ENCODE measurements at regions not wholly inside any gene's neighbourhood (a gene's known extent, or its start where the extent isn't known, plus 50 kb on each side); places are given as distances from the start of the nearest gene placed in this dataset.

DNA sequence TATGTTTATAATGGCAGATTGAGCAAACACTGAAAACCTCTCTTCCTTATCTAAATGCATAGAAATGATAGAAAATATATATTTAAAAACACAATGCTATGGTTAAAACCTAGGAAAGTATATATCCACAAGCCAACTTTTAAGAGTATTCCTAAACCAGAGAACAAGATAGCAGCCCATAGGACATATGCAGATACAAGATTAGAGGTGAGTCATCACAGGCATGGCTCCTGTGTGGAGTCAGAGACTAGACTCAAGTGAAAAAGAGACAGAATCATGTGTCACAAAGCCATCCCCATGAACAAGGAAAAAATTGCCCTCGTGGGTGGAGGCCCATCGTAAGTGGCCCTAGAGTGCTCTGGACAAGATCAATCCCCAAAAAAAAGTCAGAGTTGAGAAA is 199.4 kb upstream of the PPP2R3A start:
- DNase-seq (ENCODE audit: low spot score) (no peak), ATAC-seq (ENCODE audit: low read depth) (no peak)
- no peak overlapping the region for H3K4me3 ChIP-seq (ENCODE audit: severe bottlenecking)
- TF ChIP-seq, protein P1, sequence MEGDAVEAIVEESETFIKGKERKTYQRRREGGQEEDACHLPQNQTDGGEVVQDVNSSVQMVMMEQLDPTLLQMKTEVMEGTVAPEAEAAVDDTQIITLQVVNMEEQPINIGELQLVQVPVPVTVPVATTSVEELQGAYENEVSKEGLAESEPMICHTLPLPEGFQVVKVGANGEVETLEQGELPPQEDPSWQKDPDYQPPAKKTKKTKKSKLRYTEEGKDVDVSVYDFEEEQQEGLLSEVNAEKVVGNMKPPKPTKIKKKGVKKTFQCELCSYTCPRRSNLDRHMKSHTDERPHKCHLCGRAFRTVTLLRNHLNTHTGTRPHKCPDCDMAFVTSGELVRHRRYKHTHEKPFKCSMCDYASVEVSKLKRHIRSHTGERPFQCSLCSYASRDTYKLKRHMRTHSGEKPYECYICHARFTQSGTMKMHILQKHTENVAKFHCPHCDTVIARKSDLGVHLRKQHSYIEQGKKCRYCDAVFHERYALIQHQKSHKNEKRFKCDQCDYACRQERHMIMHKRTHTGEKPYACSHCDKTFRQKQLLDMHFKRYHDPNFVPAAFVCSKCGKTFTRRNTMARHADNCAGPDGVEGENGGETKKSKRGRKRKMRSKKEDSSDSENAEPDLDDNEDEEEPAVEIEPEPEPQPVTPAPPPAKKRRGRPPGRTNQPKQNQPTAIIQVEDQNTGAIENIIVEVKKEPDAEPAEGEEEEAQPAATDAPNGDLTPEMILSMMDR (IDR thresholded peaks at IDR 0.05; ENCODE audit: poor library complexity, severe bottlenecking) = no peak
- H3K4me1 ChIP-seq (ENCODE audit: insufficient read depth, poor library complexity, severe bottlenecking) = no peaks in the 10 kb centered on the region
- H3K9me3 ChIP-seq (ENCODE audit: severe bottlenecking) = no peaks in the 10 kb centered on the region
- H3K36me3 ChIP-seq (ENCODE audit: low read depth) = no peaks in the 10 kb centered on the region
- H3K27ac ChIP-seq (ENCODE audit: poor library complexity, severe bottlenecking) = no peak overlapping the region
- H3K27me3 ChIP-seq (ENCODE audit: insufficient read depth, poor library complexity, severe bottlenecking) = no peaks in the 10 kb centered on the region

DNA sequence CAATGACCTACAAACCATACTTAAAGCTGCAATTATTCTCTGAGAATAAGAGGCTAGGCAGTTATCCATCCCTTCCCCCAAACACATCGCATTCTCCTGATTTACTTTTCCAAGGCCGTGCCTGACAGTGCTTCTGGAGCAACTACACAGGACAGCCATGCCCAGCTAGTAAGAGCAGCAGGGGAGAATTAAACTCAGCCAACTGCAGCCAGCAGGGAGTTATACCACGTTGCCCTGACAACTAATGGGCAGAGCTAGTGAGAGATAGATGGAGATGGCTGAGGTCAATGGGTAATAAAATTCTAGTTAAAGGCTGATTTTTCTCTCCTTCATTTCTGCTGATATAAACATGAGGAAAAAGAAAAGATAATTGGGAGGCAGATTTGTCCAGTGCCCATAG is 193.8 kb upstream of the PPP2R3A start:
- TF ChIP-seq, protein P1 (IDR thresholded peaks at IDR 0.05; ENCODE audit: poor library complexity, severe bottlenecking) = no peak
- Histone ChIP-seq H3K27ac (ENCODE audit: poor library complexity, severe bottlenecking) (no peak overlapping the region), H3K36me3 (ENCODE audit: low read depth) (no peaks in the 10 kb centered on the region), H3K4me1 (ENCODE audit: insufficient read depth, poor library complexity, severe bottlenecking) (no peaks in the 10 kb centered on the region), H3K27me3 (ENCODE audit: insufficient read depth, poor library complexity, severe bottlenecking) (no peaks in the 10 kb centered on the region), H3K4me3 (ENCODE audit: severe bottlenecking) (no peak overlapping the region), H3K9me3 (ENCODE audit: severe bottlenecking) (no peaks in the 10 kb centered on the region)
- ATAC-seq (ENCODE audit: low read depth) = no peak
- DNase-seq (ENCODE audit: low spot score) = no peak

DNA sequence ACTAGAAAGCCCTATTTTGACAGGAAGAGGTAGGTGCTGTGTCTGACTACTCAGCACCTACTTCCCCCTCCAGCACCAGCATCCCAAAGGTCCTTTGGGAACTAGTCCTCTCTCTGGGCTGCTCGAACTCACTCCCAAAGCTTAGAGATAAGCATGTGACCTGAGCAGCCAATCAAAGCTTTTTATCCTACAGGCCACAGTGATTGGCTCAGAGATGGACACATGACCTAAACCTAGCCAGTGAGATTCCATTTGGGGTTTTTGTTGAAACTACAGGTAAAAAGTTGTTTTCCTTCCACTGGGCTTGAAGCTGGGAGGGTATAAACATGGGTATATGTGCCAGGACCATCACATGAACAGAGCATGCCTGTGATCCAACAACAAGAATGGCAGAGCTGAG is 186.5 kb upstream of the PPP2R3A start:
- DNase-seq (ENCODE audit: low spot score) = no peak
- no peak overlapping the region for H3K27ac ChIP-seq (ENCODE audit: poor library complexity, severe bottlenecking)
- no peaks in the 10 kb centered on the region for H3K9me3 ChIP-seq (ENCODE audit: severe bottlenecking)
- TF ChIP-seq, protein P1 (IDR thresholded peaks at IDR 0.05; ENCODE audit: poor library complexity, severe bottlenecking) = no peak
- H3K4me3 ChIP-seq (ENCODE audit: severe bottlenecking) = no peak overlapping the region
- no peak for ATAC-seq (ENCODE audit: low read depth)
- no peaks in the 10 kb centered on the region for H3K36me3 ChIP-seq (ENCODE audit: low read depth)
- no peaks in the 10 kb centered on the region for H3K4me1 ChIP-seq (ENCODE audit: insufficient read depth, poor library complexity, severe bottlenecking)
- H3K27me3 ChIP-seq (ENCODE audit: insufficient read depth, poor library complexity, severe bottlenecking) = no peaks in the 10 kb centered on the region

DNA sequence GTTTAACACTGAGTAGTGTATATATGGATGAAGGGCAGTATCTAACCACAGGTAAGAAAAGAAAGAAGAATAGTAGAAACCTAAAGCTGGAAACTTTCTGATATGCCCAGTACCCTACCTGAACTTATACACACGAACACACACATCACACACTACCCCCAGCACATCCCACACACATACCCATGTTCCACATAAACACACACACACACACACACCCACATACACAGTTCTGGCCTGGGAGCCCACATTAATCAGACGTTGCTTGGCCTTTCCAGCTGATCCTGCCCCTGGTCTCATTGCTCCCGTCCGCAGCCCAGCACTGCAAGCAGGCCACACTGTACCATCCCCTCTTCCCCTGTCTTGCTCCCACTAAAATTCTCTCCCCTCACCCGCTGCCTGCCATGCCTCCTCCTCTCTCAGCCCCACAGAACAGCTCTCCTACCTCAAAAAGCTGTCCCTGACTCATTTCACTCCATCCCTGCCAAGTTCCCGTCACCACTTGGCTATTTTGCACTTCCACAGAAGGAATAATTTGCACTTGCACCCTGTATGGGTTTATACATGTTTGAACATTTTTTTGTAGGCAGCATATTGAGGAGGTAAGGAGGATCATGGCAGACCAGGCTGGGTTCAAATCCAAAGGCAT is 185.8 kb upstream of the PPP2R3A start:
- TF ChIP-seq, protein P1 (IDR thresholded peaks at IDR 0.05; ENCODE audit: poor library complexity, severe bottlenecking) = no peak
- Histone ChIP-seq H3K27ac (ENCODE audit: poor library complexity, severe bottlenecking) (no peak overlapping the region), H3K9me3 (ENCODE audit: severe bottlenecking) (no peaks in the 10 kb centered on the region), H3K36me3 (ENCODE audit: low read depth) (no peaks in the 10 kb centered on the region), H3K4me3 (ENCODE audit: severe bottlenecking) (no peak overlapping the region), H3K27me3 (ENCODE audit: insufficient read depth, poor library complexity, severe bottlenecking) (no peaks in the 10 kb centered on the region), H3K4me1 (ENCODE audit: insufficient read depth, poor library complexity, severe bottlenecking) (no peaks in the 10 kb centered on the region)
- DNase-seq (ENCODE audit: low spot score) (no peak), ATAC-seq (ENCODE audit: low read depth) (no peak)

DNA sequence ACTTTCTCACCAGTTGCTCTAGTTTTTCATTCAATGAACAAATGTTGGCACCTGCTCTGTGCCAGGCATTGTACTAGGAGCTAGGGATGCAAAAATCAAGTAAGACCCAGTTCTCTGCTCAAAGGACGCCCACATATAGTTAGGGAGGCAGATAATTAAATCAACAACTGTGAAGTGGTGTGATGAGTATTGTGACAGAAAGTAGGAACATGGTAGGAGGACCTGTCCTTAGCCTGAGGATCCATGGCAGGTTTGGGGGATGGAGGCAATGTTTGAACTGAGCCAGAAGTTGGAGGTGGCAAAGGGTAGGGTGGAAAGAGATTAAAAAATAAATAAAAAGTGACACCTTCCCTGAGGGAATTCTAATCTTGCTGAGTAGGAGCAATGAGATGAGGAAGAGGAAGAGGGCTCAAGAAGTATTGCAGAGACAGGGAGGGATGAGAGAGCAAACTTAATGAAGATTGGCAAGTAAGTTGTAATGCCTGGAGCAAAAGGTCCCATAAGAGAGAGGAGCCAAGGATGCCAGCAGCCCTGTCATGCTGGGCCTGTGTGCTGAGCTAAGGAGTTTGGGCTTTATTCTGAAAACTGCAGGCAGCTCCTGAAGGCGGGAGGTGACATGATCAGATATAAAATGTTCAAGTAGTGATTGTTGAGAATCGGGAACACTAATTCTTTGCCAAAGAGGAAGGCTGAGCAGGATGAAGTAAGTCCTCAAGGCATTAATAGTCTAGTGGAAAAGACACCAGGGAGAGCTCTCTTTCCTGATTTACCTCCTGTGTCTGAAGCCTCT is 184.3 kb upstream of the PPP2R3A start:
- H3K4me3 ChIP-seq (ENCODE audit: severe bottlenecking) = no peak overlapping the region
- no peak overlapping the region for H3K27ac ChIP-seq (ENCODE audit: poor library complexity, severe bottlenecking)
- no peaks in the 10 kb centered on the region for H3K36me3 ChIP-seq (ENCODE audit: low read depth)
- no peak for DNase-seq (ENCODE audit: low spot score)
- ATAC-seq (ENCODE audit: low read depth) = no peak
- H3K4me1 ChIP-seq (ENCODE audit: insufficient read depth, poor library complexity, severe bottlenecking) = no peaks in the 10 kb centered on the region
- TF ChIP-seq, protein P1 (IDR thresholded peaks at IDR 0.05; ENCODE audit: poor library complexity, severe bottlenecking) = no peak
- no peaks in the 10 kb centered on the region for H3K9me3 ChIP-seq (ENCODE audit: severe bottlenecking)
- H3K27me3 ChIP-seq (ENCODE audit: insufficient read depth, poor library complexity, severe bottlenecking) = no peaks in the 10 kb centered on the region

All from RWPE2 (cell line).